Heart right ventricle (tissue), 16 donors: ENCODE measurements at regions not wholly inside any gene's neighbourhood (a gene's known extent, or its start where the extent isn't known, plus 50 kb on each side); places are given as distances from the start of the nearest gene placed in this dataset.
A peak's percentile ranks its signal among the peaks of the same experiment; 100 is the strongest.

Experiments used
- ATAC-seq, 8 donors: fragments of 200-7000 bp; cut with Tn5 transposase; one replicate each; pipeline ENCODE4 v1.9.1; 2020; ENCODE audit warnings: mild to moderate bottlenecking in 8 of 8, moderate library complexity in 8 of 8, moderate number of reproducible peaks in 1 of 8
- DNase-seq, 2 donors: peaks; one replicate each; pipeline ENCODE4 v3.0.0-alpha.2; 2020
- H3K27ac ChIP-seq, 10 donors: fragments of 200-600 bp; sonication (generic) in 2 of 10; one replicate each; pipeline versions ENCODE4 v1.5.0 to v1.8.0; 2020 to 2022; ENCODE audit warnings: mild to moderate bottlenecking in 3 of 10
- H3K27me3 ChIP-seq, 7 donors: fragments of 200-600 bp; one replicate each; pipeline ENCODE4 v1.8.0; 2021 to 2022; ENCODE audit warnings: mild to moderate bottlenecking in 2 of 7
- H3K36me3 ChIP-seq, 9 donors: fragments of 200-600 bp; sonication (generic) in 1 of 9; one replicate each; pipeline versions ENCODE4 v1.5.0 to v1.8.0; 2020 to 2022; ENCODE audit warnings: mild to moderate bottlenecking in 2 of 9
- H3K4me1 ChIP-seq, 9 donors: fragments of 200-600 bp; sonication (generic) in 1 of 9; one replicate each; pipeline versions ENCODE4 v1.5.0 to v1.8.0; 2020 to 2022; ENCODE audit warnings: mild to moderate bottlenecking in 4 of 9
- H3K4me3 ChIP-seq, 10 donors: fragments of 200-600 bp; sonication (generic) in 2 of 10; one replicate each; pipeline versions ENCODE4 v1.5.0 to v1.8.0; 2020 to 2022; ENCODE audit warnings: mild to moderate bottlenecking in 7 of 10, moderate library complexity in 2 of 10
- H3K9me3 ChIP-seq, 11 donors: fragments of 200-600 bp in 10 of 11; sonication (generic) in 2 of 11; one replicate each; pipeline versions ENCODE4 v1.5.0 to v1.8.0; 2013 to 2022; ENCODE audit warnings: mild to moderate bottlenecking in 2 of 11, control low read depth in 1 of 11, moderate library complexity in 1 of 11
- WGBS, 2 donors: extraction: QIAGEN DNeasy Blood & Tissue Kit; methylation state at CpG; one replicate each; pipeline ENCODE4 v1.1.7; 2013; ENCODE audit warnings: inconsistent platforms in 1 of 2; 5-methylcytosine and 5-hydroxymethylcytosine counted together
- intact Hi-C, 10 donors: fragments of 100-400 bp; cut with DNase I; formaldehyde crosslinking; loops; one replicate each; pipeline versions ENCODE4 v1.11.1 to v1.14.2; 2022
- TF ChIP-seq, protein P1 (sequence below), 9 donors: fragments of 200-600 bp; sonication (generic) in 2 of 9; IDR thresholded peaks; one replicate each; pipeline versions ENCODE4 v1.5.0 to v1.8.0; 2021 to 2022; ENCODE audit warnings: antibody characterized with exemption in 9 of 9, mild to moderate bottlenecking in 5 of 9, moderate library complexity in 1 of 9
- donor health status: Arrhythmogenic right ventricular cardiomyopathy.
- donor health status: ischemic (EF 13 %, LVEDD 7.1; RV severe dilation, severe dysfunction).
- donor health status: healthy with polysubstance abuse.
- donor health status: DM: no; HTN: yes; CAD: no.
- donor health status: DM: no; HTN: no; CAD: no.
- donor health status: ischemic (EF 25% LVEDD 6.9; RV normal size, moderate dysfunction).
- donor health status: ischemic (EF 25% LVEDD 5.7; RV mildly dilated, moderate dysfunction).
- donor health status: healthy.
- donor health status: DM: yes; HTN: yes; CAD: no.
- donor health status: Ischemic cardiomyopathy.
- donor health status: ischemic (EF 35%, LVEDD 5.7; RV mildly dilated, moderate dysfunction).
- donor health status: nonischemic (EF 11% LVEDD 7.7; RV severe dilation, severe dysfunction).
- donor health status: DM: yes; HTN: yes; CAD: no.
- donor health status: PGD.
- donor health status: ischemic (EF 29% LVEDD 5.4; RV normal size, mild dysfunction).
- donor health status: nonischemic (EF 23%, LVEDD 6.1; RV moderate dilation, normal function).

DNA sequence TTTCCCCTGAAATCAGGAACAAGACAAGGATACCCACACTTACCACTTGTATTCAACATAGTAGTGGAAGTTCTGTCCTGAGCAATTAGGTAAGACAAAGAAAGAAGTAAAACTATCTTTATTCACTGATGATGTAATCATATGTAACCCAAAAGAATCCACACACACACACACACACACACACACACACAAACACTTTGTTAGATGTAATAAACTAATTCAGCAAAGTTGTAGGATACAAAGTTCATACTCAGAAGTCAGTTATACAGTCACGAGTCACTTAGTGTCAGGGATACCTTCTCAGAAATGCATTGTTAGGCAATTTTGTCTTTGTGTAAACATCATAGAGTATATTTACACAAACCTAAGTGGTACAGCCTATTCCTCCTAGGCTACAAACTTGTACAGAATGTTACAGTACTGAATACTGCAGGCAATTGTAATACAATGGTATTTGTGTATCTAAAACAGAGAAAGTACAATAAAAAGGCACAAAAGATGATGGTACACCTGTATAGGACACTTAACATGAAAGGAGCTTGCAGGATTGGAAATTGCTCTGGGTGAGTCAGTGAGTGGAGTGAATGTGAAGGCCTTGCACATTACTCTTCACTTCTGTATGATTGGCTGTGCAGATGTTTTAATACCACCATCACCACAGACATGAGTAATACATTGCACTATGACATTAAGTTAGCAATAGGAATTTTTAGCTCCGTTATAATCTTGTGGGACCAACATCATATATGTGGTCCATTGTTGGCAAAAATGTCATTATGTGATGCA lies 370.1 kb downstream of the ZFHX3 start:
- TF ChIP-seq, protein P1, sequence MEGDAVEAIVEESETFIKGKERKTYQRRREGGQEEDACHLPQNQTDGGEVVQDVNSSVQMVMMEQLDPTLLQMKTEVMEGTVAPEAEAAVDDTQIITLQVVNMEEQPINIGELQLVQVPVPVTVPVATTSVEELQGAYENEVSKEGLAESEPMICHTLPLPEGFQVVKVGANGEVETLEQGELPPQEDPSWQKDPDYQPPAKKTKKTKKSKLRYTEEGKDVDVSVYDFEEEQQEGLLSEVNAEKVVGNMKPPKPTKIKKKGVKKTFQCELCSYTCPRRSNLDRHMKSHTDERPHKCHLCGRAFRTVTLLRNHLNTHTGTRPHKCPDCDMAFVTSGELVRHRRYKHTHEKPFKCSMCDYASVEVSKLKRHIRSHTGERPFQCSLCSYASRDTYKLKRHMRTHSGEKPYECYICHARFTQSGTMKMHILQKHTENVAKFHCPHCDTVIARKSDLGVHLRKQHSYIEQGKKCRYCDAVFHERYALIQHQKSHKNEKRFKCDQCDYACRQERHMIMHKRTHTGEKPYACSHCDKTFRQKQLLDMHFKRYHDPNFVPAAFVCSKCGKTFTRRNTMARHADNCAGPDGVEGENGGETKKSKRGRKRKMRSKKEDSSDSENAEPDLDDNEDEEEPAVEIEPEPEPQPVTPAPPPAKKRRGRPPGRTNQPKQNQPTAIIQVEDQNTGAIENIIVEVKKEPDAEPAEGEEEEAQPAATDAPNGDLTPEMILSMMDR (IDR thresholded peaks at IDR 0.05): no peak
- Histone ChIP-seq H3K9me3 (peaks cover 0 to 26% (median 6%) of the 10 kb centered on the region in 11 donors), H3K27ac (no peak overlapping the region), H3K4me3 (no peak overlapping the region), H3K4me1 (no peaks in the 10 kb centered on the region), H3K36me3 (no peaks in the 10 kb centered on the region), H3K27me3 (no peaks in the 10 kb centered on the region)
- ATAC-seq: no peak
- DNase-seq: no peak
- 90 to 96% methylated on average over 2 of the region's 2 CpGs for WGBS, 2 donors
- intact Hi-C loops: no loop called here

DNA sequence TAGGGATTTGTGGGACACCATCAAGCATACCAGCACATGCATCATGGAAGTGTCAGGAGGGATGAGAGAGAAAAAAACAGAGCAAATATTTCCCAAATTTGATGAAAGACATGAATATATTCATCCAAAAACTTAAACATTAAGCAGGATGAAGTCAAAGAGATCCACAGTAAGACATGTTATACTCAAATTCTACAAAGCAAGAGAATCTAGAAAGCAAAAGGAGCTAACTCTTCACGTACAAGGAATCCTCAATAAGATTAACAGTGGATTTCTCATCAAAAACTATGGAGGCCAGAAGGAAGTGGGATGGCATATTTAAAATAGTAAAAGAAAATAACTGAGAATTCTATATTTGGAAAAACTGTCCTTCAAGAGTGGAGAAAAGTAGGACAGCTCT lies 374.8 kb downstream of the ZFHX3 start:
- TF ChIP-seq, protein P1 (IDR thresholded peaks at IDR 0.05): no peak
- Histone ChIP-seq H3K4me1 (no peaks in the 10 kb centered on the region), H3K27me3 (no peaks in the 10 kb centered on the region), H3K9me3 (peaks cover 0 to 42% (median 14%) of the 10 kb centered on the region in 11 donors), H3K27ac (no peak overlapping the region), H3K36me3 (no peaks in the 10 kb centered on the region), H3K4me3 (no peak overlapping the region)
- no peak for DNase-seq
- intact Hi-C loops: no loop called here
- ATAC-seq: no peak
- WGBS, 2 donors: 86 to 97% methylated on average over 1 of the region's 1 CpG

DNA sequence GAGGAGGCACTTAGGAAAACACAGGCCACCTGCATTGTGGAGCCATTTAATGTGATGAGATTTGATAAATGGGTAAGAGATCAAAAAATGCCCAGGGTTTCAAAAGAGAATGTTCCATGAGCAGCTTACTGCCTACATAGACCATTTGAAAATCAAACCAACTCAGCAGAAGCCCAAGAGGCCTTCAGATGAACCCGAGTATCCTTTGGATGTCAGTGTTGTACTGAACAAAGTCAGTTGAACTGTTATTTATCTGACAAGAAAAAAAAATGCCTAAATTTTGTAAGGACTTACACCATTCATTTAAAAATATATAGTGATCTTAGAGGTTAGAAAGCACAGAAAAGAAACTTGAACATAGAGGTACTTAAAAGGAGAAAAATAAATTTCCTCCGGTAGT lies 381.7 kb downstream of the ZFHX3 start:
- intact Hi-C loops: loop anchor here in 4 of 10 donors (10.0 kb wide), 4 partner anchors 119 to 529 kb away; no protein-coding TSS in a partner anchor
- WGBS, 2 donors: 83 to 89% methylated on average over 2 of the region's 2 CpGs
- Histone ChIP-seq H3K9me3 (peaks cover 0 to 3% (median 0%) of the 10 kb centered on the region in 11 donors), H3K27me3 (peaks cover 0 to 2% (median 0%) of the 10 kb centered on the region in 7 donors), H3K4me1 (peaks cover 0 to 19% (median 10%) of the 10 kb centered on the region in 9 donors), H3K36me3 (no peaks in the 10 kb centered on the region), H3K27ac (no peak overlapping the region), H3K4me3 (no peak overlapping the region)
- TF ChIP-seq, protein P1 (IDR thresholded peaks at IDR 0.05): no peak
- no peak for ATAC-seq
- DNase-seq: no peak

DNA sequence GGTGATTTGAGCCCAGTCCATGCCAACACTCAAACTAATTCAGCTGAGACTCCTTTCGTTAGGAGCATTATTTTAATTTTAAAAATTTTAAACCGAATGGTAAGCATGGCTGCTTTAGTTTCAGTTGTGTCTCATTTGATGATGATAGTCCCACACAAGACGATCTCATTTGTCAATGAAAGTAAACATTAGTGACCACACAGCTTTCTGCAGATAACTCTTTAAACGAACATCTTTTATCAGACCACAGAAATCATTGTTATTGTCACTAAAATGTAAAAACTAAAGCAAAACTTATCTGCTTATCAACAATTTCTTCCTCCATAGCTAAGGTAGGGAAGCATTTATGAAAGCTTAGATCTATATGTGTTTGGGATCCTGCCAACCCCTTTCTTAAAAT lies 382.2 kb downstream of the ZFHX3 start:
- WGBS, 2 donors: 26 to 33% methylated on average over 4 of the region's 4 CpGs
- peak overlapping the region in 1 of 10 donors; percentile 87 for H3K27ac ChIP-seq
- peaks cover 0 to 4% (median 0%) of the 10 kb centered on the region in 7 donors for H3K27me3 ChIP-seq
- H3K36me3 ChIP-seq: no peaks in the 10 kb centered on the region
- H3K9me3 ChIP-seq: no peaks in the 10 kb centered on the region
- TF ChIP-seq, protein P1 (IDR thresholded peaks at IDR 0.05): no peak
- DNase-seq: no peak
- H3K4me1 ChIP-seq: peaks cover 0 to 19% (median 10%) of the 10 kb centered on the region in 9 donors
- intact Hi-C loops: loop anchor here in 4 of 10 donors (10.0 kb wide), 4 partner anchors 119 to 529 kb away; no protein-coding TSS in a partner anchor
- H3K4me3 ChIP-seq: peak overlapping the region in 8 of 10 donors; percentile 67 to 93 (median 74)
- no peak for ATAC-seq
